ENCODE measurements at regions not wholly inside any gene's neighbourhood (a gene's known extent, or its start where the extent isn't known, plus 50 kb on each side); places are given as distances from the start of the nearest gene placed in this dataset.

DNA sequence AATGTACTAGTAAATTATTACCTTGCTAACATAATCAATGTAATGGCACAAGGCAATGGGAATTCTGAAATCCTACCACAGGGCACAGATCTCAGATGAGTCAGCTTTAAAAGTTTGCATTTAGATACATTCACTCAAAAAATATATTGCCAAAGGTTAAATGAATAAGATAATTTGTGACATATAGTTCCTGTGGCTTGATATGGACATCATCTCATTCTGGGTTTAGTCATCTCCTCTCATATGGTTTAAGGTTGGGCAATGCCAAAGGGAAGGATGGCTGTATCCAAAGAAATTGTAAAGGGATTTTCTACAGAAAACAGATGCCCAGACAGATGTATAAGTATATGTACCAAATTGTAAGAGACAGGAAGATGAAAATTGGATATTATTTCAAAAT lies 1065.0 kb downstream of the LRFN5 start:
- no peak for TF ChIP-seq CTCF (IDR thresholded peaks at IDR 0.05)
- TF ChIP-seq POLR2A (IDR thresholded peaks at IDR 0.05) = no peak
